GM12864 (cell line): ENCODE measurements at regions not wholly inside any gene's neighbourhood (a gene's known extent, or its start where the extent isn't known, plus 50 kb on each side); places are given as distances from the start of the nearest gene placed in this dataset.
"Not testable (repeated sequence)": the region's sequence is repeated elsewhere in the genome, so short reads cannot be mapped to it uniquely, and the experiment has no call there.

ENCODE experiments used
- DNase-seq: peaks from one replicate; pipeline ENCODE4 v3.0.0-alpha.2; 2011; ENCODE audit warnings: low read depth
- H3K4me3 ChIP-seq: 2 replicates; pipeline ENCODE4 v1.5.1; 2011; ENCODE audit warnings: mild to moderate bottlenecking, low read depth, low read length, control low read depth
- CTCF ChIP-seq: IDR thresholded peaks from 2 replicates; pipeline ENCODE4 v1.5.1; 2011; ENCODE audit warnings: low read depth, mild to moderate bottlenecking, moderate library complexity, low read length, control low read depth, inconsistent platforms; ENCODE audit errors: missing control alignments

GRCh38 chr4:67393699-67394281, 151.5 kb downstream of the CENPC start:
- no peak for DNase-seq
- peak; percentile 53 for TF ChIP-seq CTCF

GRCh38 chr4:67393007-67393406, 152.3 kb downstream of the CENPC start:
- no peak for TF ChIP-seq CTCF
- no peak overlapping the region for H3K4me3 ChIP-seq
- no peak for DNase-seq

More at GRCh38 chr4:67393699-67394281, 151.5 kb downstream of the CENPC start:
- H3K4me3 ChIP-seq = no peak overlapping the region

GRCh38 chr4:67381406-67381804, 163.9 kb downstream of the CENPC start:
- not testable (repeated sequence) for H3K4me3 ChIP-seq, DNase-seq

GRCh38 chr4:67380702-67381405, 164.4 kb downstream of the CENPC start:
- DNase-seq, H3K4me3 ChIP-seq: not testable (repeated sequence)

- DNase-seq = no peak
These were observed 165.1 kb downstream of the CENPC start for GRCh38 chr4:67380154-67380553.

GRCh38 chr4:67375291-67375690, 170.0 kb downstream of the CENPC start:
- no peak for TF ChIP-seq CTCF
- H3K4me3 ChIP-seq = no peak overlapping the region
- DNase-seq = no peak

More at GRCh38 chr4:67380154-67380553, 165.1 kb downstream of the CENPC start:
- no peak for TF ChIP-seq CTCF
- no peak overlapping the region for H3K4me3 ChIP-seq

GRCh38 chr4:67371615-67372014, 173.7 kb downstream of the CENPC start:
- no peak for DNase-seq
- no peak for TF ChIP-seq CTCF
- H3K4me3 ChIP-seq = no peak overlapping the region

GRCh38 chr4:67366311-67366861, 178.9 kb downstream of the CENPC start:
- no peak for DNase-seq
- no peak for TF ChIP-seq CTCF
- H3K4me3 ChIP-seq = no peak overlapping the region
